ENCODE measurements at regions not wholly inside any gene's neighbourhood (a gene's known extent, or its start where the extent isn't known, plus 50 kb on each side); places are given as distances from the start of the nearest gene placed in this dataset.
A peak's percentile ranks its signal among the peaks of the same experiment; 100 is the strongest.
"Not testable (repeated sequence)": the region's sequence is repeated elsewhere in the genome, so short reads cannot be mapped to it uniquely, and the experiment has no call there.

DNA sequence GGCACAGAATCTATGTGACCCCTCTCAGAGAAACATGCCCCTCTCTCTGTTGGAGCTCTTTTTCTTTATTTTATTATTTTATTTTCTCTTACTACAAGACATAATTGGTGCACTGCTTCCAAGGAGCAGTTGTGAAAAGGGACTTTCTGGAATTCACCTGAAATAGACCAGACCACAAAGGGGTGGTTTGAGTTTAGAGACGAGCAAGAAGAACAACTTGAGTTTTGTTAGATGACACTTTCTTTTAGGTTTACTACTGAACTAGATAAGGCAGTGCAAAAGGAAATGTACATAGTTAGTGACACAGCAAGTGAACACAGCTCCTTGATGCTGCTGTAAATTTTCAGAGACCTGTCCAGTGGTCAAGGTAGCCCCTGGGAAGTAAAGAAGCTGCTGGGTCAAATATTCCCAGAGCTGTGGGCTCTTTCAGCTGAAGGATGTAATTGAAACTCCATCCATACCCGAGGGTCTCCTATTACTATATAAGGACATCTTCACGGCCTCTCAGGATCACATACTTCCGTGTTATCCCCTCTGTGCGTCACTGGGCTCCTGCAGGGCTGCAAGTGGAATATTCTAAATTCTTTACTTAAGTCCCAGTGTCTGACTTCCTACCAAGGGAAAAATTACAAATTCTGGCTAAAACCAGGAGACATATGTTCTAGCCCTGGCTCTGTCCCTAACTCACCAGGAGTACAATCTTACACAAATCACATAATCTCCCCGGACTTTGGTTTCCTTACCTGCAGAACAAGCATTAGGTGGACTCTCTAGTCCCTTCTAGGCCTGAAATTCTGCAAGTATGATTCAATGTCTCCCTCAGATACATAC is 69.1 kb upstream of the ADTRP start:
- no peaks in the 10 kb centered on the region for H3K4me1 ChIP-seq (ENCODE audit: insufficient read depth, low read length, poor library complexity, severe bottlenecking)
- no TSS peak for BruUV-seq (replicated peaks)
- no peak for TF ChIP-seq EZH2 (IDR thresholded peaks at IDR 0.05; ENCODE audit: borderline replicate concordance, low read depth, low read length, poor library complexity, severe bottlenecking)
- H3K4me3 ChIP-seq (ENCODE audit: low read depth, low read length, poor library complexity, severe bottlenecking) = no peak overlapping the region
- H3K27ac ChIP-seq (ENCODE audit: low read depth, low read length, poor library complexity, severe bottlenecking) = no peak overlapping the region
- intact Hi-C loops (cut with micrococcal nuclease; ENCODE audit: unreplicated experiment) = no loop called here
- no peaks in the 10 kb centered on the region for H3K36me3 ChIP-seq (ENCODE audit: insufficient read depth, low read length, poor library complexity, severe bottlenecking)
- DNase-seq (ENCODE audit: low spot score) = peak; percentile 23
- ChIA-PET CTCF (no interaction called here), POLR2A (ENCODE audit: low non-redundant PET) (no interaction called here)
- no peaks in the 10 kb centered on the region for H3K27me3 ChIP-seq (replicated peaks; ENCODE audit: insufficient read depth, low read depth, low read length, poor library complexity)
- no peaks in the 10 kb centered on the region for H3K9me3 ChIP-seq (ENCODE audit: low read depth, low read length, poor library complexity, severe bottlenecking)

GRCh38 chr6:11847068-11847467 is 68.5 kb upstream of the ADTRP start:
- BruUV-seq (replicated peaks); H3K9me3 ChIP-seq (ENCODE audit: low read depth, low read length, poor library complexity, severe bottlenecking); intact Hi-C loops (cut with micrococcal nuclease; ENCODE audit: unreplicated experiment); H3K36me3 ChIP-seq (ENCODE audit: insufficient read depth, low read length, poor library complexity, severe bottlenecking); DNase-seq (ENCODE audit: low spot score); CTCF ChIA-PET; H3K4me3 ChIP-seq (ENCODE audit: low read depth, low read length, poor library complexity, severe bottlenecking); H3K4me1 ChIP-seq (ENCODE audit: insufficient read depth, low read length, poor library complexity, severe bottlenecking); POLR2A ChIA-PET (ENCODE audit: low non-redundant PET); H3K27me3 ChIP-seq (replicated peaks; ENCODE audit: insufficient read depth, low read depth, low read length, poor library complexity); H3K27ac ChIP-seq (ENCODE audit: low read depth, low read length, poor library complexity, severe bottlenecking): not testable (repeated sequence)

DNA sequence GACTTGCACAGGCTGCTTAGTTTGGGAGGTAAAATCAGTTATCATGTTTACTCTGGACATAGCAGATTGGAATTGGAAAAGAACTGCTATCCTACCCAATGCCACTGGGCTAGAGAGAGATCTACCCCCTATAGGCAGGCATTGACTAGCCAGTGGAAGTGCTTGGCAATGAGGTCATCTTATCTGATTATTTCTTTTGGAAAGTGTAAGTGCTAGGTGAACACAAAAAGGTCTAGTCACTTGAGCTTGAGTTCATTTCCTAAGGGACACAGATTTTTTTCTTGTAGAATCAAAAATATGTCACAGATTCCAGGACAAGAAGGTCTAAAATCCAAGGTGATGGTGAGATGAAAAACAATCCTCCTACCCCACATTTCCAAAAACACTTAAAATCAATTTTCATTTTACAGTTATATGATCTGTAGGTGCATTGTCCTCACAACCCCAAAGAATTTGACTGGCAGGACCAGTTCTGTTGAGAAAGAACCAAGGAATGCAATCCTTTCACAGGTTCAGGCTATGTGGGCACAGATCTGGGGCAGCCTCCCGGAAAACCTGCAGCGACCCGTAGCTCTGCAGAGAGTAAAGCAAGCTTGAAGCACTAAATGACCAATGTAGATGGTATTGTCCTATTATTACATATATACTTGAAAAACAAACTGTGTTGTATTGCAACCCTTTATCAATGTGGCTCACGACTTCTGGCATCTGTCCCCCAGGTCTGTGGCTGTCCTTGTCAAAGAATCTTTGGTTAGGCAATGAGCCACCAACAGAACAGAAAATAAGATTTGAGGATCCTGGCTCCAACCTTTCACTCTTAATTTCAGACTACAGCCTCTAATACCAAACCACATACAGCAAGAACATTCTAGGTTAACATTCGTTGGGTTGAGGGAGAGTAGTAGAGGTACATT is 67.3 kb upstream of the ADTRP start:
- Histone ChIP-seq H3K27me3 (replicated peaks; ENCODE audit: insufficient read depth, low read depth, low read length, poor library complexity) (no peaks in the 10 kb centered on the region), H3K36me3 (ENCODE audit: insufficient read depth, low read length, poor library complexity, severe bottlenecking) (no peaks in the 10 kb centered on the region), H3K9me3 (ENCODE audit: low read depth, low read length, poor library complexity, severe bottlenecking) (no peaks in the 10 kb centered on the region), H3K4me3 (ENCODE audit: low read depth, low read length, poor library complexity, severe bottlenecking) (no peak overlapping the region), H3K27ac (ENCODE audit: low read depth, low read length, poor library complexity, severe bottlenecking) (no peak overlapping the region), H3K4me1 (ENCODE audit: insufficient read depth, low read length, poor library complexity, severe bottlenecking) (no peaks in the 10 kb centered on the region)
- no TSS peak for BruUV-seq (replicated peaks)
- ChIA-PET POLR2A (ENCODE audit: low non-redundant PET) (no interaction called here), CTCF (no interaction called here)
- intact Hi-C loops (cut with micrococcal nuclease; ENCODE audit: unreplicated experiment) = no loop called here
- DNase-seq (ENCODE audit: low spot score) = no peak
- TF ChIP-seq EZH2 (IDR thresholded peaks at IDR 0.05; ENCODE audit: borderline replicate concordance, low read depth, low read length, poor library complexity, severe bottlenecking) = no peak
- TF ChIP-seq CTCF (conservative IDR thresholded peaks at IDR 0.05; ENCODE audit: low read depth, low read length) = no peak

- BruUV-seq (replicated peaks); H3K9me3 ChIP-seq (ENCODE audit: low read depth, low read length, poor library complexity, severe bottlenecking); DNase-seq (ENCODE audit: low spot score); CTCF ChIA-PET; H3K27me3 ChIP-seq (replicated peaks; ENCODE audit: insufficient read depth, low read depth, low read length, poor library complexity); POLR2A ChIA-PET (ENCODE audit: low non-redundant PET); H3K4me3 ChIP-seq (ENCODE audit: low read depth, low read length, poor library complexity, severe bottlenecking); H3K27ac ChIP-seq (ENCODE audit: low read depth, low read length, poor library complexity, severe bottlenecking); intact Hi-C loops (cut with micrococcal nuclease; ENCODE audit: unreplicated experiment); H3K36me3 ChIP-seq (ENCODE audit: insufficient read depth, low read length, poor library complexity, severe bottlenecking); H3K4me1 ChIP-seq (ENCODE audit: insufficient read depth, low read length, poor library complexity, severe bottlenecking): not testable (repeated sequence)
These were observed 64.2 kb upstream of the ADTRP start for GRCh38 chr6:11842795-11843194.
